Neural crest cell (in vitro differentiated cells): ENCODE measurements at regions not wholly inside any gene's neighbourhood (a gene's known extent, or its start where the extent isn't known, plus 50 kb on each side); places are given as distances from the start of the nearest gene placed in this dataset.

ENCODE experiments used
- DNase-seq: peaks from one replicate; pipeline ENCODE4 v3.0.0; 2021; ENCODE audit warnings: low read depth, mixed read lengths, low spot score
- H3K27ac Mint-ChIP-seq: one replicate; pipeline ENCODE4 v1.8.0; 2021; ENCODE audit warnings: mild to moderate bottlenecking, mixed read lengths; ENCODE audit not compliant: unreplicated experiment
- H3K27me3 Mint-ChIP-seq: 2 replicates; pipeline ENCODE4 v1.8.0; 2021; ENCODE audit warnings: low read depth, mild to moderate bottlenecking, mixed read lengths
- H3K36me3 Mint-ChIP-seq: 2 replicates; pipeline ENCODE4 v1.8.0; 2021; ENCODE audit warnings: low read depth, mild to moderate bottlenecking, mixed read lengths
- H3K4me1 Mint-ChIP-seq: 2 replicates; pipeline ENCODE4 v1.8.0; 2021; ENCODE audit warnings: mixed read lengths
- H3K4me3 Mint-ChIP-seq: one replicate; pipeline ENCODE4 v1.8.0; 2021; ENCODE audit warnings: mild to moderate bottlenecking, mixed read lengths
- H3K9me3 Mint-ChIP-seq: 2 replicates; pipeline ENCODE4 v1.8.0; 2021; ENCODE audit warnings: mixed read lengths
- TF ChIP-seq, protein P1 (sequence below): fragments of 200-600 bp; sonication (generic); conservative IDR thresholded peaks from 2 replicates; pipeline ENCODE4 v1.5.0; 2021; ENCODE audit warnings: antibody characterized with exemption, mild to moderate bottlenecking

- no peaks in the 10 kb centered on the region for H3K9me3 Mint-ChIP-seq
- TF ChIP-seq, protein P1, sequence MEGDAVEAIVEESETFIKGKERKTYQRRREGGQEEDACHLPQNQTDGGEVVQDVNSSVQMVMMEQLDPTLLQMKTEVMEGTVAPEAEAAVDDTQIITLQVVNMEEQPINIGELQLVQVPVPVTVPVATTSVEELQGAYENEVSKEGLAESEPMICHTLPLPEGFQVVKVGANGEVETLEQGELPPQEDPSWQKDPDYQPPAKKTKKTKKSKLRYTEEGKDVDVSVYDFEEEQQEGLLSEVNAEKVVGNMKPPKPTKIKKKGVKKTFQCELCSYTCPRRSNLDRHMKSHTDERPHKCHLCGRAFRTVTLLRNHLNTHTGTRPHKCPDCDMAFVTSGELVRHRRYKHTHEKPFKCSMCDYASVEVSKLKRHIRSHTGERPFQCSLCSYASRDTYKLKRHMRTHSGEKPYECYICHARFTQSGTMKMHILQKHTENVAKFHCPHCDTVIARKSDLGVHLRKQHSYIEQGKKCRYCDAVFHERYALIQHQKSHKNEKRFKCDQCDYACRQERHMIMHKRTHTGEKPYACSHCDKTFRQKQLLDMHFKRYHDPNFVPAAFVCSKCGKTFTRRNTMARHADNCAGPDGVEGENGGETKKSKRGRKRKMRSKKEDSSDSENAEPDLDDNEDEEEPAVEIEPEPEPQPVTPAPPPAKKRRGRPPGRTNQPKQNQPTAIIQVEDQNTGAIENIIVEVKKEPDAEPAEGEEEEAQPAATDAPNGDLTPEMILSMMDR: no peak
- H3K27ac Mint-ChIP-seq: no peak overlapping the region
- no peak overlapping the region for H3K4me3 Mint-ChIP-seq
- peaks cover 18% of the 10 kb centered on the region for H3K27me3 Mint-ChIP-seq
- DNase-seq: no peak
- H3K4me1 Mint-ChIP-seq: peaks cover 5% of the 10 kb centered on the region
- no peaks in the 10 kb centered on the region for H3K36me3 Mint-ChIP-seq
Measured at GRCh38 chr14:97527993-97528392, 730.8 kb downstream of the VRK1 start.

DNA sequence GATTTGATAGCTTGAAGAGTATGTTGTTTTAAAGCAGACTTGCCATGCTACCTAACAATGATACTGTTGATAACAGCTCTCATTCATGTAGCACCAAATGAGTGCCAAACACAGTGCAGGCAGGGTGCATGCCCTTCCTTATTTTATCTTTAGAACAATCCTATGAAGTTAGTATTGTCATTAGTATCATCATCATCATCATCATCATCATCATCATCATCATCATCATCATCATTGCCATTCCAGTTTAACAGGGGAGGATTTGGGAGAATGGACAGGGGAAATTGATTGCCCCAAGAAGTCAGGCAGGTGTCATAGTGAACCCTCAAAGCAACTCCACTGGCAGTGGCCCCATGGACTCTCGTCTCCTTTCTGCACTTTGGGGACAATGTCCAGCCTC is 734.9 kb downstream of the VRK1 start:
- TF ChIP-seq, protein P1: no peak
- H3K27ac Mint-ChIP-seq: no peak overlapping the region
- H3K27me3 Mint-ChIP-seq: peaks cover 9% of the 10 kb centered on the region
- no peak for DNase-seq
- H3K4me1 Mint-ChIP-seq: no peaks in the 10 kb centered on the region
- no peaks in the 10 kb centered on the region for H3K9me3 Mint-ChIP-seq
- H3K36me3 Mint-ChIP-seq: no peaks in the 10 kb centered on the region
- H3K4me3 Mint-ChIP-seq: no peak overlapping the region

DNA sequence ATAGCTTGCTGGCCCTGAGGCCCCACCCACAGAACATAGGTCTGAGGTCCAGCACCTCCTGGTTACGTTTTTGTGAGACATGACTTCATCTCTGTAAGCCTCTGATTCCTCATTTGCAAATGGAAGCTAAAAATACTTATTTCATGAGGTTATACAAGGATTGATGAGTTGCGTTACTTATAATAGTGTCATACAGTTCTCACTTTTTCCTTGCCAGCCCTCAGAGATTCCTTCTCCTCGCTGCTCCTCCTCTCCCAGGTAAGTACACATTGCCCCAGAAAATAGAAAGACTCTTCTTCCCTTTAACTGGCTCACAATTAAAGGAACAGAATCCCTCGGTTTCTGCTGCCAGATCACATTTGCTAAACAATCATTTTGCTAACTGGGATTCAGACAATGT is 739.2 kb downstream of the VRK1 start:
- no peak overlapping the region for H3K4me3 Mint-ChIP-seq
- TF ChIP-seq, protein P1: no peak
- H3K4me1 Mint-ChIP-seq: no peaks in the 10 kb centered on the region
- H3K9me3 Mint-ChIP-seq: no peaks in the 10 kb centered on the region
- no peak for DNase-seq
- H3K27me3 Mint-ChIP-seq: peaks cover 3% of the 10 kb centered on the region
- no peak overlapping the region for H3K27ac Mint-ChIP-seq
- no peaks in the 10 kb centered on the region for H3K36me3 Mint-ChIP-seq

DNA sequence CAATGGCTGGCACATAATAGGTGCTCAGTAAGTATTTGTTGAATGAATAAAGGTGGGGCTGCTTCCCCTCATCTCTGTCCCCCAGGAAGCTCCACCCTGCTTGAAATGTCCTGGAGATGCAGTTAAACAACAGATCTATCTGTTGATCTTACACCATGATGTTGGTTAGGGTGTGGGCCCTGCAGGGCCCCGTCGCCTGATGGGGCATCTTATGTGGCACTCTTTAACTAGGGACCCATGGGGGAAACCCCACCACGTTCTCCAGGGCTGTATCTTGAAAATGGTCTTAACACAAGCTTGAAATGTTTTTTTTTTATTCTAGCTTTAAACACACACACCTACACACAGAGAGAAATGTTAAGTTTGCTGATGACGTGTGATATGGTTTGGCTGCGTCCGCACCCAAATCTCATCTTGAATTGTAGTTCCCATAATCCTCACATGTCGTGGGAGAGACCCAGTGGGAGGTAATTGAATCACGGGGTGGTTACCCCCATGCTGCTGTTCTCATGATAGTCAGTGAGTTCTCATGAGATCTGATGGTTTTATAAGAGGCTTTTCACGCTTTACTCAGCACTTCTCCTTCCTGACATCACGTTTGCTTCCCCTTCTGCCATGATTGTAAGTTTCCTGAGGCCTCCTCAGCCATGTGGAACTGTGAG is 741.7 kb downstream of the VRK1 start:
- TF ChIP-seq, protein P1: no peak
- Mint-ChIP-seq H3K36me3 (no peaks in the 10 kb centered on the region), H3K27me3 (peaks cover 3% of the 10 kb centered on the region), H3K27ac (no peak overlapping the region), H3K4me3 (no peak overlapping the region), H3K4me1 (no peaks in the 10 kb centered on the region), H3K9me3 (no peaks in the 10 kb centered on the region)
- DNase-seq: no peak

DNA sequence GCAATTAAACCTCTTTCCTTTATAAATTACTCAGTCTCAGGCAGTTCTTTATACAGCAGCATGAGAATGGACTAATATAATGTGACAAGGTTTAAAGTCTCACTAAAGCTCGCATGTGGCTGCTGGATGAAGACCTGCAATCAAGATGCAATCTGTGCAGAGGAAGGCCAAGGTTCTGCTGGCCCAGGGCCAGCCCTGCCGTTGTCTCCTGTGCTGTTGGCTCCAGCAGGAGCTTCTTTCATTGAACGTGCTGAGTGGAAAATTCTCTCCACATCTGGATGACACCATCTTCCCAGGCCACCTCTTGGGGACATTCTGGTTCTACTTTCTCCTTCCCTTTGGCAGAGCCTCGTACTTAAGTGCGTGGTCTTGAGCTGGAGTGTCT is 742.2 kb downstream of the VRK1 start:
- Mint-ChIP-seq H3K27ac (no peak overlapping the region), H3K27me3 (peaks cover 3% of the 10 kb centered on the region), H3K9me3 (no peaks in the 10 kb centered on the region), H3K4me1 (no peaks in the 10 kb centered on the region), H3K4me3 (no peak overlapping the region), H3K36me3 (no peaks in the 10 kb centered on the region)
- DNase-seq: no peak
- TF ChIP-seq, protein P1: no peak
